ENCODE measurements at regions not wholly inside any gene's neighbourhood (a gene's known extent, or its start where the extent isn't known, plus 50 kb on each side); places are given as distances from the start of the nearest gene placed in this dataset.

DNA sequence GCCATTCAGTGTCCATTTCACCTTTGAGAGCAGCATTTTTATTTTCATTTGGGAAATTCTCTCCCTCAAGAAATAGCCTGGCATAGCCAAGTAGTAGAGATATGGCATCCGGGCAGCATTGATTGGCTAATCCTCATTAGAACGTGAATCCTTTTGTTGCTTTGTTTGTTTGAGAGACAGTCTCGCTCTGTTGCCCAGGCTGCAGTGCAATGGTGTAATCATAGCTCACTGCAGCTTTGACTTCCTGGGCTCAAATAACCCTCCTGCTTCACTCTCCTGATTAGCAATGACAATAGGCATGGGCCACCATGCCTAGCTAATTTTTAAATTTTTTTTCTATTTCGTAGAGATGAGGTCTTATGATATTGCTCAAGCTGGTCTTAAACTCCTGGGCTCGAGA is 1174.9 kb upstream of the AUTS2 start:
- TF ChIP-seq, protein P1, sequence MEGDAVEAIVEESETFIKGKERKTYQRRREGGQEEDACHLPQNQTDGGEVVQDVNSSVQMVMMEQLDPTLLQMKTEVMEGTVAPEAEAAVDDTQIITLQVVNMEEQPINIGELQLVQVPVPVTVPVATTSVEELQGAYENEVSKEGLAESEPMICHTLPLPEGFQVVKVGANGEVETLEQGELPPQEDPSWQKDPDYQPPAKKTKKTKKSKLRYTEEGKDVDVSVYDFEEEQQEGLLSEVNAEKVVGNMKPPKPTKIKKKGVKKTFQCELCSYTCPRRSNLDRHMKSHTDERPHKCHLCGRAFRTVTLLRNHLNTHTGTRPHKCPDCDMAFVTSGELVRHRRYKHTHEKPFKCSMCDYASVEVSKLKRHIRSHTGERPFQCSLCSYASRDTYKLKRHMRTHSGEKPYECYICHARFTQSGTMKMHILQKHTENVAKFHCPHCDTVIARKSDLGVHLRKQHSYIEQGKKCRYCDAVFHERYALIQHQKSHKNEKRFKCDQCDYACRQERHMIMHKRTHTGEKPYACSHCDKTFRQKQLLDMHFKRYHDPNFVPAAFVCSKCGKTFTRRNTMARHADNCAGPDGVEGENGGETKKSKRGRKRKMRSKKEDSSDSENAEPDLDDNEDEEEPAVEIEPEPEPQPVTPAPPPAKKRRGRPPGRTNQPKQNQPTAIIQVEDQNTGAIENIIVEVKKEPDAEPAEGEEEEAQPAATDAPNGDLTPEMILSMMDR (IDR thresholded peaks at IDR 0.05): no peak
- no peak for TF ChIP-seq POLR2A (IDR thresholded peaks at IDR 0.05)
